ENCODE measurements at regions not wholly inside any gene's neighbourhood (a gene's known extent, or its start where the extent isn't known, plus 50 kb on each side); places are given as distances from the start of the nearest gene placed in this dataset.

DNA sequence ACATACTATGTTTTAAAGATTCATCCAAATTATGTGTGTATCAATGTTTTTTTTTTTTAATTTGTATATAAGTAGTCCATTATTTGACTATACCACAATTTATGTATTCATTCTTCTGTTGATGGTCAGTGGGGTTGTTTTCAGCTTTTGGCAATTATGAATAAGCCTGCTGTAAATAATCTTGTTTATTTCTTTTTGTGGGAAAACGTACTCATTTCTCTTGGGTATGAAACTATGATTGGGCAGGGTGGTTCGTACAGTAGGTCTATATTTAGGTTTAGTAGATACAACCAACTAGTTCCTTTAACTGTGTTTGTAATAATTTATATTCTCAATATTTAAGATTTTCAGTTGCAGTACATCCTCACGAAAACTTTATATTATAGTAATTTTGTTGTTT is 329.2 kb downstream of the LPIN1 start:
- no peak for DNase-seq (ENCODE audit: low read depth in 1 of 2, low spot score in 1 of 2)

DNA sequence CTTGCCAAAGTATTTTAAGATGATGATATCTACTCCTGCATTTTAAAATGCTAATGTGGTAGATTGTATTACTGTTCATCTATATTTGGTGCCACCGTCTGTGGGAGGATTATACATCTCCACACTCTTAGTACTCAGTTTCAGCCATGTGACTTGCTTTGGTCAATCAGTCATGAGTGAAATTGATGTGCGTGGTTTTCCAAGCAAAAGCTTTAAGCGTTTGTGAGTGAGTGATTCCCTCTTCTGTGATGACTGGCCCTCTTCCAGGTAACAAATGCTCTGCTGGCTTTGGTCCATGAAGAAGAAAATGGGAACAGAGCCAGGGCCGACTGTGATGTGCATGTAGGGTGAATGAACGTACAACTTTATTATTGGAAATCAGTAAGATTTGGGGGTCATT is 330.4 kb downstream of the LPIN1 start:
- DNase-seq (ENCODE audit: low read depth in 1 of 2, low spot score in 1 of 2): no peak

DNA sequence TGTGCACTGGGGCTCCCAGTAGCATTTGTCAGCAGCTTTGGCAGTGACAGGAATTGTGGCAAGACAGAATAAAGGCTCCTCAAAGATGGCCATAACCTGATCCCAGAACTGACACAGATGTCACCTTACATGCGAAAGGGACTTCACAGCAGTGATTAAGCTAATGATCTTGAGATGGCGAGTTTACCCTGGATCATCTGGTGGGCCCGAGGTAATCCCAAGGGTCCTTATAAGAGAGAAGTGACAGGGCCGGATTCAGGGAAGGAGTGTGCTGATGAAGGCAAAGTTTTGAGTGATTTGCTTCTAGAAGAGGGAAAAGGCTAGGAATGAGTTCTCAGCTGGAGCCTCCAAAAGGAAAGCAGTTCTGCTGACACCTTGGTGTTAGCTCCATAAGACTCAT is 333.9 kb downstream of the LPIN1 start:
- DNase-seq (ENCODE audit: low read depth in 1 of 2, low spot score in 1 of 2): no peak

DNA sequence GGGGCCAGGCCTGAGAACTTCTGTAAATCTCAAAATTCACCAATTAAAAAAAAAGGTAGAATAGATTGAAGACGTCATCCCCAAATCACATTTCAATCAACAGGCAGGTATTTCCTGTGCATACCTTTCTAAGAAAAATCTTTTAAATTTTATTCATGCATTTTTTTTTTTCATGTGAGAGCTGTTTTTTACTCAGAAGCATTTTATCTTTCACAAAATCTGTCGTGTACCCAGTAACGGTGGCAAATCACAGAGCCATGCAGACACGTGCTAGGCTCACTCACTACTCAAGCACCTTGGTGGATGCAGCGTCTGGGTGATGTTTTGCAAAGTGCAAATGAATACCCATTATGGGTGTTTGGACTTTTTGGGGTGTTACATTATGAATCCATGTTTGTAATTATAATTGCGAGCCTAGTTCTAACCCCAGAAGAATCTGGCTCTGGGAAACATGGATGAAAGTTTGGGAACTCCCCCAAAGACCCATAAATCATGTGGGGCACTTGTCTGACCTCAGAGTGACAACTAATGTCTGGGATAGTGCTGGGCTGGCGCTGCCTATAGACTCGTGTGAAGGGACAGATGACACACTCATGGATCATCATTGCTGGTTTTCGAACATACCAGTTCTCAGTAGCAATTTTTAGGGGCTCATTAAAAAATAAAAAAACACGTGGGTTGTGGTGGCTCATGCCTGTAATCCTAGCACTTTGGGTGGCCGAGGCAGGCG is 335.2 kb downstream of the LPIN1 start:
- DNase-seq (ENCODE audit: low read depth in 1 of 2, low spot score in 1 of 2): no peak

DNA sequence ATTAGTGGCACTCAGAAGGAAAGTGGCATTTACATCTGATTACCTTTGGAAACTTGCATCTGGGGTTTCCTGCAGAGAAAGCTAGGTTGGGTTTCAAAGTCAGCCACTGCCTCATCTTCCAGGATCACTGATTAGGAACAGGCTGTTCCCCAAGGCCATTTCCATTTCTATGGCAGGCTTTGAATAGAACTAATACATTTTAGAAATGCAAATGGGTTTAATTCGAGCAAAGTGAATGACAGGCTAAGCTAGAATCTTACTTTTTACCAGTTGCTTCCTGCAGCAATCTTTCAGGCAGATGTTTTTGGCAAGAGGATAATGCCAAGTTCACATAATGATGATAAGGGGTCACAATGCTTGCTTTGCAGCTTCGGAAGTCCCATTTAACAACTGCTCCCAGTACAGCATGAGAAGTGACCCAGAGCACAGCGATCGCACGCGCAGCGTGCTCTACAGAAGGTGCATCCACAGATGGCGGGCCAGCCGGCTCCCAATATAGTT is 336.7 kb downstream of the LPIN1 start:
- no peak for DNase-seq (ENCODE audit: low read depth in 1 of 2, low spot score in 1 of 2)

DNA sequence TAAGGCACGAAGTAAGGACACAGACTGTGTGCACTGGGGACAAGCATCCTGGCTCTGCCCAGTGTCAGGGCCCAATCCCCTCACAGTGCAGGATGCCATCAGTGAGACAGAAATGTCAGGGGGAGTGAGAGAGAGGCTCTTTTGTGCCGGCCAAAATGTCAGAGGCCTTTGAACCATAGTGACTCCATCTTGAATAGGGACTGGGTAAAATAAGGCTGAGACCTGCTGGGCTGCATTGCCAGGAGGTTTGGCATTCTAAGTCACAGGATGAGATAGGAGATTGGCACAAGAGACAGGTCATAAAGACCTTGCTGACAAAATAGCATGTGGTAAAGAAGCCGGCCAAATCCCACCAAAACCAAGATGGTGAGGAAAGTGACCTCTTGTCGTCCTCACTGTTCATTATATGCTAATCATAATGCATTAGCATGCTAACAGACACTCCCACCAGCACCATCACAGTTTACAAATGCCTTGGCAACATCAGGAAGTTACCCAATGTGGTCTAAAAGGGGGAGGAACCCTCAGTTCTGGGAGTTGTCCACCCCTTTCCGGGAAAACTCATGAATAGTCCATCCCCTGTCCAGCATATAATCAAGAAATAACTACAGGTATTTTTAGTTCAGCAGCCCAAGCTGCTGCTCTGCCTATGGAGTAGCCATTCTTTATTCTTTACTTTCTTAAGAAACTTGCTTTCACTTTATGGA is 337.4 kb downstream of the LPIN1 start:
- no peak for DNase-seq (ENCODE audit: low read depth in 1 of 2, low spot score in 1 of 2)

DNA sequence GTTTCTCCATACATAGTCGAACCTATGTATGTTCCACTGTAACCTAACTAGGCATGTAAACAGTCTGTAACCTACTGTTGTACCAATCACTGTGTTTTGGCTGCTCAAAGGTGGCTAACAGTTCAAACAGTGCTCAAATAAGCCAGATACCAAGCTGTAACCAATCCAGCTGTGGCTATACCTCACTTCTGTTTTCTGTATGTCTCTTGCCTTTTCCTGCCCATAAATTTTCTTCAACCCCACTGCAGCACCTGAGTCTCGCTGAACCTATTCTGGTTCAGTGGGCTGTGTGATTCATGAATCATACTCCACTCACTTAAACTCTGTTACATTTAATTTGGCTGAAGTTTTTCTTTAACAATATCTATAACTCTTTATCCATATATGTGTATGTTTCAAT is 340.7 kb downstream of the LPIN1 start:
- DNase-seq (ENCODE audit: low read depth in 1 of 2, low spot score in 1 of 2): no peak

DNA sequence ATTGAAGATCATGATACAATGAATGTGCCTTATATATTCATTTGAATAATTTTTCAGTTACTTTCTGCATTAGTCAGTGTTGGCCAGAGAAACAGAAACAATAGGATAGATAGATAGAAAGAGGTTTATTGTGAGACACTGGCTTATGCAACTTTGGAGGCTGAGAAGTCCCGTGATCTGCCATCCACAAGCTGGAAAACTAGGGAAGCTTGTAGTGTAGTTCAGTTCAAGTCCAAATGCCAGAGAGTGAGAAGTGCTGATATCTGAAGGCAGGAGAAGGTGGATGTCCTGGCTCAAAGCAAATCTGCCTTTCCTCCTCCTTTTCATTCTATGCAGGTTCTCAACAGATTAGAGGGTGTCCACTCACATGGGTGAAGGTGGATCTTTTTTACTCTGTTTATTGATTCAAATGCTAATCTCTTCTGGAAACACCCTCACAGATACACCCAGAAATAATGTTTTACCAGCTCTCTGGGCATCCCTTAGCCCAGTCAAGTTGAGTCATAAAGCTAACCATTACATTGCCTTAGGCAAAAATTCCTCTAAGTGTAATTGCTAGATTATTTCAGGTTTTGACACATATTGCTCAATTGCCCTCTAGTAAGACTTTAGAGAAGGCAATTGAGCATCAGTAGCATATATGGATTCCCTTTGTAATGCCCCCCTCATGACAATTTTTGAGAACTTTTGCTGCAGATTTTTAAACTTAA is 341.4 kb downstream of the LPIN1 start:
- no peak for DNase-seq (ENCODE audit: low read depth in 1 of 2, low spot score in 1 of 2)

DNA sequence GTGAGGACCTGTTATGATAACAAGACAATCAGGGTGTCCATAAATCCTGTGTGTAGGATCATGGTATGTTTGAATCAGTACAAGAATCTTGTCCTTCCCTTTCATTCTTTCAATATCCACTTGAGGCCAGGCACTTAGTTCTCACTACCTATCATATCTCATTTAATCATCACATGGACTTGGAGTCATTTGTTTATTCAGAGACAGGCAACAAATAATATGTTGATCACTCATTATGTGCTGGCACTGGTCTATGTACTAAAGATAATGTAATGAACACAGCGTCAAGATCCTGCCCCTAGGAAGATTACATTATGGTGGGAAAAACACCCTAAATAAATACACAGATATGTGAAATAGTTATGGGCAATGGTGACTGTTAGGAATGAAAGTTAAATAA is 342.6 kb downstream of the LPIN1 start:
- no peak for DNase-seq (ENCODE audit: low read depth in 1 of 2, low spot score in 1 of 2)

DNA sequence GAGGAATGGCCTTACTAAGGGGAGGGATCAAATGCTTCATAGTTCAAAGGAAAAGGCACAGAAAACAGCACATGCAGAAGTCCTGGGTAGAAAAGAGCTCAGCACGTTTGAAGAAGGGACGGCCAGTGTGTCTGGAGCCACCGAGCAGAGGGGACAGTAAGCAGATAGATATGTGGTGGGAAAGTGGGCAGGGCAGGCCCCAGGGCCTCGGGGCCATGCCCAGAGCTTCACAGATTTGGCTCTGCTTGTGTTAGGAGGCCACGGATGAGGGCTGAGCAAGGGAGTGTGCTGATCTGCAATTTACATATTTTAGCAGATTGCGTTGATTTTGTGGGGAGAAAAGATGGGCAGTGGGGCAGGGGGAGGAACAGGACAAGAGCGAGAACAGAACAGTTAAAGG is 343.1 kb downstream of the LPIN1 start:
- DNase-seq (ENCODE audit: low read depth in 1 of 2, low spot score in 1 of 2): no peak

DNA sequence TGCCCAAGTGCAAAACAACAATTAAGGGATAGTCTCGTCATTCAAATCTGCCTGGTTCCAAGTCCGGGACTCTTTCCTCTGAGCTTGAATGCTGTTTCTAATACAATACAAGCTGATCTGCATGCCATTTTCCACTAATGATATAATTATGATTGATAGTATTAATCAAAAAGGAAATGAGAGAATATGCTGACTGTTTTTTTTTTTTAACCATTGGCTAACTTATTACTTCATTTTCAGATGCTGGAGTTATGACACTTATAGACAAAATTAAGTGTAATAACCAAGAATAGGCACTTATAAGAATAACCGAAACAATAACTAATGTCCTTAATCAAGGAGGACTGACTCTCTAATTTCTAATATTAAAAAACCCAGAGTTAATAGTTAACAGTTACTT is 343.6 kb downstream of the LPIN1 start:
- no peak for DNase-seq (ENCODE audit: low read depth in 1 of 2, low spot score in 1 of 2)

DNA sequence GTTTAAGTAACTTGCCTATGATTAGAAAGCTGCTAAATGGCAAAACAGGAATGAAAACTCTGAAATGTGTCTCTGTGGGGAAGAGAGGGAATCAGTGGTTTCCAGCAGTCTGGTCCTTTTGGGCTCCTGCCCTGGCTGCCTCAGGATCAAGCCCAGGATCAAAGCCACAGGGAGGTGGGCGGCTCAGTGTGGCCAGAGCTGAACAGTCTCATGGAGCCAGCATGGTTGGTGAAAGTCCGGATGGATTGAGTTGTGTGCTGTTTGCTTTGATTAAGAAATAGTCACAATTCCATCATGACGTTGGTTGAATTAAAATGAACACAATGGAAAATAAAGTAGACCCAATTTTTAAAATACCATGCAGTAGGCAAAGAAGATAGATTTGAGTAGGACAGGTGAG is 344.2 kb downstream of the LPIN1 start:
- no peak for DNase-seq (ENCODE audit: low read depth in 1 of 2, low spot score in 1 of 2)

DNA sequence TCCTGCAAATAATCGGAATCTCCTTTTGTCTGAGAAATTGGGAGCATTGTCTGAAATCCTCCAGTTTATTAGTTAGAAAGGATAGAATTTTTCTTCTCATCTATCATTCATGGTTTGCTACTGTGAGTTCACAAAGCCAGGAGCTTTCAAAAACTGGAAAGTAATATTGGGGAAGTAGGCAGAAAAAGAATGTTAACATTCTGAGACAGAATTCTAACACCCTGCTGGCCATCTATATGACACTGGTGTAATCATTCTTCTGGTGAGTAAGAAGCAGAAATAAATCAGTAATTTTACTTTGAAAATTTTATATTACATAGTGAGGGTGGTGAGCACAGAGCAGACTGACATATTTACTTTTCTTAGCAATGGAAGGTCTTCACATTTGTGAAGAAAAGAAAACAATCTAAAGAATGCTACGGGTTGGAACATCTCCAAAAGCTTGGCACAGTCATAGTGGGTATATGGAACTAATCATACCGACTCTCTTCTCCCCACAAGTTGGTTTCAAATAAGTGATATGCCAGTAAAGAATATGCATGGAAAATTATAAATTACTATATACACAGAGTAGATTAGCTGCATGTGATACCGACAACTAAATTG is 344.9 kb downstream of the LPIN1 start:
- DNase-seq (ENCODE audit: low read depth in 1 of 2, low spot score in 1 of 2): no peak

DNA sequence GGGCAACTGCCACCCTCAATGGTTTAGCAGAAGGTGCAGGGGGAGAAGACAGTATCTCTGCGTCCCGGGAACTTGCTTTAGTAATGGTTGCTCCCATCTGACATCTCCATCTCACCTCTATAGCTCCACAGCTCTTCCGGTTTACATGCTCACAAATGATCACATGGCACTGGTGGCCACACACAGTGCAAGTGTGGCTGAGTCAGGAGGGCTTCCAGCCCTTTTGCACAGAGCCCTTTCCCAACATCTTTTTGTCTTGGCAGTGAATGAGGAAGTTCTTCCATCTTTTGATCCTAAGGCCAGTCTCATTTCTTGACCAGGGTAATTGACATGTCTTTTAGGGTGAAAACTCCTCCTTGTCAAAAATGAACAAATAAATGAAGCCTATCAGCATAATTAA is 347.7 kb downstream of the LPIN1 start:
- no peak for DNase-seq (ENCODE audit: low read depth in 1 of 2, low spot score in 1 of 2)

DNA sequence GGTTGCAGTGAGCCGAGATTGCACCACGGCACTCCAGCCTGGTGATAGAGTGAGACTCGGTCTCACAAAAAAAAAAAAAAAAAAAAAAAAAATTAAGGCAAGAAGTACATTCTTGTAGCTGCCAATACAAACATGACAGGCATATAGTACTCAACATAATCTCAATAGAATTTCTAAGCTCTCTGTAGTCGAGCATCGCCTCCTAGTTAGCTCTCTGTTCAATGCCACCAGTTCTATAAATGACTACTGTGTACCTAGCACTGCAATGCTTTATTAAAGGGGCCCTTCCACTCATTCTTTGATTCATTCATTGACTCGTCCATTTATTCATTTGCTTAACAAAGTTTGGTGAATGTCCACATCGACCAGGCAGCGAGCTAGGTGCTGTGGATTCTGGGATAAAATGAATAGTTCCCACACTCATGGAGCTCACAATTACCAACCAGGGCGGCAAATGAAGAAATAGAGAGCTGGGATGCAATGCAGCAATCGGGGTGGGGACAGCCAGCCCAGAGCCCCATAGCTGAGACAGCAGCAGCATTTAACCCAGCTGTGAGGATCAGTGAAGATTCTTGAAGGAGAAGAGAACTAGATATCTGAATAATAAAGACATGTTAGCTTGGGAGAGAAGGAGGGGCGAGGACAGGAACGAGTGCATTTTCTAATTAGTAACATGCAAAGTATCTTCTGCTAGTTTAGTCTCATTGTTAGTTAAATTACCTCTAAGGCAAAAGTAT is 349.8 kb downstream of the LPIN1 start:
- DNase-seq (ENCODE audit: low read depth in 1 of 2, low spot score in 1 of 2): no peak

DNA sequence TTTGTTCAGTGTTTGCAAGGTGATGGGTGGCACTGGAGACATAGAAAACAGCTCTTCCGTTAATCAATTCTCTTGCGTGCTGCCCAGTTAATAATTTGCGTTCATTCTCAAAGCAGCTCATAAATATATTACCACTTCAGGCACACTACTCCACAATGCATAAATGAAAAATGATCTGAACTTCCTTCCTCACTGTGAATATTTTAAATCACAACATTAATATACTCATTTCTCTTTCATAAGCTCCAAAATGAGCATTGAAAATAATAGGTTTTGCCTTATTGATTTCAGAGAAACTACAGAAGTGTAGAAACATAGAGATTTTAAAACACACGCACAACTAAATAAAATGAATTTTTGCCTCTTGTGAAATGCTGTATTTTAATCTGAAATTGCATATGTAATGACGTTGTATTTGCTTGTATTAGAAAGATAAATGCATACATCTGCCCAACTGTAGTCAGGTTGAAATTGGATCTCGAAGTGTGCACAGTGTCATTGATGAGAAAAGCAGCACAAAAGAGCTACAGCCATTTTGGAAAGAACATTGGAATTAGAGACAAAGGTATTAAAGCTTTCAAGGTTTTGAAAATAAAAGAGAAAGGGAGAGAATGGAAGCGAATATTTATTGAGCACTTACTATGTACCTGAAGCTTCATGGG is 350.5 kb downstream of the LPIN1 start:
- no peak for DNase-seq (ENCODE audit: low read depth in 1 of 2, low spot score in 1 of 2)

DNA sequence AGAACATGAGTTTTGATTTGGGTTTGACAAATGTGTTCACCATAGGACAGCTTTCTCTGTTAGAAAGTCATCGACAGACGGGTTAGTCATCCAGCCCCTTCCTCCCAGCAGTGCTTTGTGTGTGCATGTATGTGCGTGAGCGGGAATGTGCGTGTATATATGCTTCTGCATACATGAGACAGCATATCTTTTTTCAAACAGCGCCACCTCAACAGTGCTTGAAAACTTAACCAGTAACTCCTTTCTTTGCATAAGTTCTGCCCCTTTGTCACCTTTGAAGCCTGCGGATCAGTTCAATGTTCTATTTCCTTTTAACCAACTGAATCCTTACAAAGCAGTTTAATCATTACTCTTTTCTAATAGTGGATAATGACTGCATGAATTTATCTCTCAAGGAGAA is 351.4 kb downstream of the LPIN1 start:
- DNase-seq (ENCODE audit: low read depth in 1 of 2, low spot score in 1 of 2): no peak

DNA sequence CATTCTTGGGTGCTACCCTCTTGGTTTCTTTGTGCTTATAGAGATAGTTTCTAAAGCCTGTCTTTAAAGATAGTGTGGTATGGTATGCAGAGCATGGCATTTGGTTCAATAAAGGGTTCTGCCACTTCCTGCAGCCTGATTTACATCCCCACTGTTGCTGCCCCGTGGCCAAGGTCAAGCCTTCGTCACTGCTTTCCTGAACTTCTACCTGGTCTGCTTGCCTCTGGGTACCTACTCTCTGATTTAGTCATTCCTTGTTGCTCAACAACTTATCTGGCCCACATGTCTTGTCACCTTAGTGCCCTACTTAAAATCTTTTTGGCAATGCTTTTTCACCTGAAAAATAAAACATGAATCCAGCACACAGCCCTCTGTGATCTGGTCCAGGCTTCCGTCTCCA is 352.9 kb downstream of the LPIN1 start:
- DNase-seq (ENCODE audit: low read depth in 1 of 2, low spot score in 1 of 2): no peak

DNA sequence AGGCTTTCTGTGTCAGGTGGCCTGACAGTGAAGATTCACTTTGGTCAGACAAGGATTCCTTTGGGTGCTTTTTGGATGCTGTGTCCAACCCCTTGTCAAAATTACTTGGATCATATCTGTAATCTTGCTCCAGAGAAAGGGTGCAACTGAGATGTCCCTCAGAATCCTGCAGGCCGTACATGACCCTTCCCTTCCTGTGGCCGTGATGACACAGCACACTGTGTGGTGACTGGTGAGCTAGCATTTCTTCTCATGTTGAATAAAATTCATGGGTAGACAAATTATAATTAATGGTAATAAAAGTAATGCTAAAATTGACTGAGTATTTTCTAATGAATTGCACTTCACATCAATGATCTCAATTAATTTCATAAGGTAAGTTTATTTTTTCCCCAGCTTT is 356.2 kb downstream of the LPIN1 start:
- no peak for DNase-seq (ENCODE audit: low read depth in 1 of 2, low spot score in 1 of 2)

DNA sequence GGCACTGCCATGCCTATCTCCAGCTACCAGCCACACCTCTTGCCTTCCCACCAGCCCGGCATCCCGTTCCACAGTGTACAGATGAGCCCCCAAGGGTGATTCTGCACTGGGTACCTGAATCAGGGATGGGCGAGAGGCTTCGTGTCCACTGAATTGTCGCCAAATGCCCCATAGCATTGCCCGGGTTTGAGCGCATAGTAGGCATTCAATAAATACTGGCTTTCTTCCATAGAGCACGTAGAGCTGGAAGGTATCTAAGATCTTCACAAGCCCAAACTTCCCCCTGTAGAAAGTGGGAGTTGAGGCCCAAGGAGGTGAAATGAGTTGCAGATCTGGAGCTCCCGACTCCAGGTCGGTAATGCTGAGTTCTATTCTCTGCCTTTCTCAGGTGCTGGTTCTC is 358.7 kb downstream of the LPIN1 start:
- DNase-seq (ENCODE audit: low read depth in 1 of 2, low spot score in 1 of 2): no peak

Data from activated T-helper 1 cell treated with anti-CD3 and anti-CD28 coated beads, Interleukin-2, amount 50 U/mL, for 16 hours (primary cell).